Right atrium auricular region (tissue), 2 donors: ENCODE measurements at regions not wholly inside any gene's neighbourhood (a gene's known extent, or its start where the extent isn't known, plus 50 kb on each side); places are given as distances from the start of the nearest gene placed in this dataset.

ENCODE experiments used
- DNase-seq: peaks from one replicate; pipeline ENCODE4 v3.0.0-alpha.2; 2019; ENCODE audit warnings: low spot score
- H3K27ac ChIP-seq, 2 donors: fragments of 200-600 bp; sonication (generic); 1 replicate in 1 of 2; 2 replicates in 1 of 2; pipeline ENCODE4 v1.5.1; 2016 to 2019
- H3K27me3 ChIP-seq, 2 donors: fragments of 200-600 bp; sonication (generic); one replicate each; pipeline versions ENCODE4 v1.5.1 to v1.6.0; 2017 to 2019
- H3K36me3 ChIP-seq: fragments of 200-600 bp; sonication (generic); one replicate; pipeline ENCODE4 v1.5.1; 2016
- H3K4me1 ChIP-seq, 2 donors: fragments of 200-600 bp; sonication (generic); one replicate each; pipeline versions ENCODE4 v1.5.1 to v1.6.0; 2017 to 2019
- H3K4me3 ChIP-seq, 2 donors: fragments of 200-600 bp; sonication (generic); 1 replicate in 1 of 2; 2 replicates in 1 of 2; pipeline ENCODE4 v1.5.1; 2017 to 2019; ENCODE audit warnings: mild to moderate bottlenecking in 1 of 2, moderate library complexity in 1 of 2
- H3K9me3 ChIP-seq, 2 donors: fragments of 200-600 bp; sonication (generic); one replicate each; pipeline ENCODE4 v1.5.1; 2019
- TF ChIP-seq, protein P1 (sequence below), 2 donors: fragments of 200-600 bp; sonication (generic); IDR thresholded peaks; one replicate each; pipeline ENCODE4 v1.5.1; 2019; ENCODE audit warnings: antibody characterized with exemption in 2 of 2

DNA sequence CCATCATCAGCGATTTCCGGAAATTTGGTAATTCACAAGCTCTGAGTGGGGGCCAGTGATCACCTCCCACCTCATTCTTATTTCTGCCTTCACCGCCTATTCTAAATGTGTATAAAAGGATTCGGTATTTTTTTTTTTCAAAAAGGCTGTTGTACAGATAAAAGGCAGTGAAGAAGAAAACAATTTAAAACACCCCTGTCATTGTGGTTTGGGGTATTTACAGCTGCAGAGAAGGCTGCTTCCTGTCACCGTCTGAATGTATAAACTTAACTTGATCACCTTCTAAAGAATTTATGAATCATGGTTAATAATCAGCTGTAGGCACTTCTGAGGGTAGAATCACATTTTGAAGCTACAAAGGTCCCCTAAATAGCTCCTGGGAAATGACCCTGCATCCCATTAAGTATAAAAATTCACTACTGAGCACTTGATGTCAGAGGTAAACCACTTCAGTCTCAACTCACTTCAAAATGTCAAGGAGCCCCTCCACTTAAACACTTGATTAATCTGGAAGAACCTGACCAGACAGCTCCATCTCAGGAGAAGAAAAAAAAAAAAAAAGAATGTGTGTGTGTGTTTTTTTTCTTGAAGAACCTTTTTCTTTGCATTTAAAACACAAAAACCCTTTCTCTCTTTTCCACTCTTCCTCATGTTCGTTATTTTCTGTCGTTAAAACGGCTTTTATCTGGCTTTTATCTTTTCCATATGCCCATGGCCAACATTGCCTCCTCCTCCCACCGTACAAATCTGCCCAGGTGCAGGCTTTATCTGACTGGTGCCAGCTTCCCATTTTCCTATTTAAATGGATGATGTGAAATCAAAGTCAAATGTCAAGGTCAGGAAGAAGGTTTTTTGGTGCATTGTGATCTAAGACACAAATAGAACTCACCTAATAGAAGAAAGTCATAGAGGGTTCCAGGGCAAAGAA, 291.2 kb downstream of the IRX1 start:
- H3K4me3 ChIP-seq: no peak overlapping the region
- H3K27ac ChIP-seq: no peak overlapping the region
- no peaks in the 10 kb centered on the region for H3K27me3 ChIP-seq
- H3K36me3 ChIP-seq: no peaks in the 10 kb centered on the region
- no peak for DNase-seq
- H3K9me3 ChIP-seq: no peaks in the 10 kb centered on the region
- TF ChIP-seq, protein P1, sequence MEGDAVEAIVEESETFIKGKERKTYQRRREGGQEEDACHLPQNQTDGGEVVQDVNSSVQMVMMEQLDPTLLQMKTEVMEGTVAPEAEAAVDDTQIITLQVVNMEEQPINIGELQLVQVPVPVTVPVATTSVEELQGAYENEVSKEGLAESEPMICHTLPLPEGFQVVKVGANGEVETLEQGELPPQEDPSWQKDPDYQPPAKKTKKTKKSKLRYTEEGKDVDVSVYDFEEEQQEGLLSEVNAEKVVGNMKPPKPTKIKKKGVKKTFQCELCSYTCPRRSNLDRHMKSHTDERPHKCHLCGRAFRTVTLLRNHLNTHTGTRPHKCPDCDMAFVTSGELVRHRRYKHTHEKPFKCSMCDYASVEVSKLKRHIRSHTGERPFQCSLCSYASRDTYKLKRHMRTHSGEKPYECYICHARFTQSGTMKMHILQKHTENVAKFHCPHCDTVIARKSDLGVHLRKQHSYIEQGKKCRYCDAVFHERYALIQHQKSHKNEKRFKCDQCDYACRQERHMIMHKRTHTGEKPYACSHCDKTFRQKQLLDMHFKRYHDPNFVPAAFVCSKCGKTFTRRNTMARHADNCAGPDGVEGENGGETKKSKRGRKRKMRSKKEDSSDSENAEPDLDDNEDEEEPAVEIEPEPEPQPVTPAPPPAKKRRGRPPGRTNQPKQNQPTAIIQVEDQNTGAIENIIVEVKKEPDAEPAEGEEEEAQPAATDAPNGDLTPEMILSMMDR (IDR thresholded peaks at IDR 0.05): no peak
- no peaks in the 10 kb centered on the region for H3K4me1 ChIP-seq

DNA sequence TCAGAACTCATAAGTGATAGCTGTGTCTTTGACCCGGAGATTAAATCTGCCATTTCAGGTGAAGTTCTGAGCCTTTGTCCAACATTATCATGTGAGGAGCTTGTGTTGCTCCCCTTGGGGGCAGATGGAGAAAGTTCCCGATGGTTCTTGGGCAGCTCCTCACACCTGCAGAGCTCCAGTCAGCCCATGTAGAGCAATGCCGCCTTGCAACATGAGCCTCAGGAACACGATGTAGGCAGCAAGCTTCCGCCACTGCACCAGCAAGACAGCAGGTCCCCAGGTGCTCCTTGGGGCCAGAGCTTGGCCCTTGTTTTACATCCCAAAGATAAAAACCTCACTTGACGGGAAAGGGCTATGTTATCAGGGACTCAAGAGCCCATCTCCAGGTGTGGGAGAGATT, 292.7 kb downstream of the IRX1 start:
- no peaks in the 10 kb centered on the region for H3K36me3 ChIP-seq
- H3K4me3 ChIP-seq: no peak overlapping the region
- TF ChIP-seq, protein P1 (IDR thresholded peaks at IDR 0.05): no peak
- H3K27me3 ChIP-seq: no peaks in the 10 kb centered on the region
- no peaks in the 10 kb centered on the region for H3K4me1 ChIP-seq
- no peak overlapping the region for H3K27ac ChIP-seq
- H3K9me3 ChIP-seq: no peaks in the 10 kb centered on the region
- no peak for DNase-seq

DNA sequence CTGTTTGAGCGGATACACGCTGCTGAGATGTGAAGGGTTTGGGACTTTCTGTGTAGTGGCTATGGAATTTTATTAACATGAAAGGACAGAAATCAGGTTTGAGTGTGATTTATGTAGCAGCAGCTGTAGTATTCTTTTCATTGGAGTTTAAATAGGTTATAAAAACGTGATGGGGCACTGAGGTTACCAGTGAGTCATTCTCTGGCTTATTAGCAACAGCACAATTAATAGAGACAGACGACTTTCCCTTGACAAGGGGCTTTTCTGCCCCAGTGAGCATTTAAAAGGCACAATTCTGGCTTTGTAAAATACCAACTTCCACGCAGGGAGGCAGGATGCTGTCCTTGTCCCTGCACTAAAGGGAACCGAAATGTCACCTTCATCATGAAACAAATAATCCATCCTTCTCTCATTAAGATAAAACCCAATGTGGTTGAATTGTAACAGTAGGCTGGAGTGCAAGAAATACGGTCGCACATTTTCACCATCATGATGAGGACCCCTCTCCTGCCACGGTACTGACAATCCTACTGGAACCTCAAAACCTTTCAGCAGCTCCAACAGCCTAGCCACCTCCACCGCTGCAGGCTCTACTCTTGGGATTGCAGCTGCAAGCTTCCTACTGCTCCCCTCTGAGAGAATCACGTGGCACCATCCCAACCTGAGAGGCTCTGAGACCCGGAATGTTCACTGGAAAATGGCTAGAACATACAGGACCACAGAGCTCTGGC, 293.9 kb downstream of the IRX1 start:
- Histone ChIP-seq H3K27me3 (no peaks in the 10 kb centered on the region), H3K36me3 (no peaks in the 10 kb centered on the region), H3K27ac (no peak overlapping the region), H3K9me3 (no peaks in the 10 kb centered on the region), H3K4me1 (no peaks in the 10 kb centered on the region), H3K4me3 (no peak overlapping the region)
- no peak for DNase-seq
- TF ChIP-seq, protein P1 (IDR thresholded peaks at IDR 0.05): no peak

DNA sequence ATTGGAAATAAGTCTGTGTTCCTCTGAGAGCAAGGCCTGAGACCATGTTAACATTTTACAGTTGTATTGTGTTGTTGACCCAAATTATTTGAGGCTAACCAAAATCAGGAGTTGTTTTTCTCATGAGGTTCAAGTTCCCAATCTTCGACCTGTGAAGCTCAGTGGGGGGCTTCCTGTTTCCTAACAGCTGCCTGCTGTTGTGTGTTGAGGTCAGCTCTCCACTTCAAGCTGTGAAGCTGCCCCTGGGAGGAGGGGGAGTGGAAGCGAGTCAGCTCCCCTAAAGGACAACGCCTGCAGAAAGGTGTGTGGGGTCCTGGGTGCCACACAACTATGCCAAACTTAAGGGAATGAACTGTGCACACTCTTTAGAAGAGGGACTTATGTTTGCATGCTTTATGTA, 295.5 kb downstream of the IRX1 start:
- Histone ChIP-seq H3K36me3 (no peaks in the 10 kb centered on the region), H3K27ac (no peak overlapping the region), H3K9me3 (no peaks in the 10 kb centered on the region), H3K27me3 (no peaks in the 10 kb centered on the region), H3K4me3 (no peak overlapping the region), H3K4me1 (no peaks in the 10 kb centered on the region)
- TF ChIP-seq, protein P1 (IDR thresholded peaks at IDR 0.05): no peak
- no peak for DNase-seq

DNA sequence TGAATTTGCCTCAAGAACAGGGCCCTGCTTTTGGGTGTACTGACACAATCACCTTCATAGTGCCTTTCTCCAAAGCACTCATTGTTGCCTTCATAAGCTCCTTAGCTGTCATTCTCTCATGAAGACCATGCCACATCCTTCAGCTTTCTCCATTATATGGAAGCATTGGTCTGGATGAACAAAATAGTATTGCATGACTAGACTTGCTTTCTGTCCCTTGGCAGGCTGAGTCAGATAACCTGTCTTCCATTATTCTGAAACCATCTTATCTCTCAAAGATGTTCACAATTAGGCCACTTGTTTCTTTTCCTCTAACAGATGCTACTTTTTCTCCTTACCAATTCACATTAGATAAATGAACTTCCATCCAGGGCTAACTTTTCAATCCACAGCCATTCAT, 297.9 kb downstream of the IRX1 start:
- Histone ChIP-seq H3K4me3 (no peak overlapping the region), H3K9me3 (no peaks in the 10 kb centered on the region), H3K27ac (no peak overlapping the region), H3K27me3 (no peaks in the 10 kb centered on the region), H3K36me3 (no peaks in the 10 kb centered on the region), H3K4me1 (no peaks in the 10 kb centered on the region)
- TF ChIP-seq, protein P1 (IDR thresholded peaks at IDR 0.05): no peak
- no peak for DNase-seq
